Stimulated activated CD4-positive, alpha-beta T cell treated with anti-CD3 and anti-CD28 coated beads, Interleukin-2, amount 100 ng/mL, for 24 hours (primary cell): ENCODE measurements at regions not wholly inside any gene's neighbourhood (a gene's known extent, or its start where the extent isn't known, plus 50 kb on each side); places are given as distances from the start of the nearest gene placed in this dataset.
"Not testable (repeated sequence)": the region's sequence is repeated elsewhere in the genome, so short reads cannot be mapped to it uniquely, and the experiment has no call there.

ENCODE experiments used
- DNase-seq, 2 donors: peaks; one replicate each; pipeline ENCODE4 v3.0.0-alpha.2; 2020

DNA sequence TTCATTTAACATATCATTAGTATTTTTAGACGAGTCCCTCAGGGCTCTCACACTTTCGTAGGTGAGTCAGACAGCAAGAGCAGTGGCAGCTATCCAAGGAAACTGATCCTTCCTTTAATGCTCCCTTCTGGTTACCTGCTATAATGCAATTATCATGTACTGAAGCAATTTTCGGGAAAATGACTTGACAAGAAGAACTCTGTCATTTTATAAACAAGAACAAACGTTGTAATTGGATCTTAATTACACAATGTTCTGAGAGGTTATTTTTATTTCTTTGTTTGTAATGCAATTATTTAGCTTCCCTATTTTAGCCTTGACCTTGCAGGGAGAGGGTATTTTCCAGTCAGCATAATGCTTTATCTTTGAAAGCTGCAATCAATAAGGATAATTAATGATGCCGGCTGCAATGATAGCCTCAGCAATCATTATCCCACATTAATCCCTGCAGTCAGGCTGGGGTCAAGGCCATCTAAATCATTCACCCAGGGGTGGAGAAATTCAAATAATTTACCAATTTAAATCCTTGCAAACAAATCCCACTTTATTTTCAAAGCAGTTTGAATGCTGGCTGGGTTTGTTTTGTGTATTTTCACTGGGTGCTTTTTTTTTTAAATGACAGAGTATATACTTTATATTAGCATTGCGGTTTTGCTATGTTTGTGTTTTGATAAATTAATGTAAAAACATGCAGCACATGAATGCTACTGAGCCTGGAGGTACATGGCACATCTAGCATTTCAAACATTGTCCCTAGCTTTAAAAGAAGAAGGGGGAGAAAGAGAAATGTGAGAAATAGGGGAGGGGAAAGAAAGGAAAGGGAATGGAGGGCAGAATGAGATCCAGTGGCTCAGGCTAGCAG lies 249.9 kb downstream of the SHOX2 start:
- no peak for DNase-seq

DNA sequence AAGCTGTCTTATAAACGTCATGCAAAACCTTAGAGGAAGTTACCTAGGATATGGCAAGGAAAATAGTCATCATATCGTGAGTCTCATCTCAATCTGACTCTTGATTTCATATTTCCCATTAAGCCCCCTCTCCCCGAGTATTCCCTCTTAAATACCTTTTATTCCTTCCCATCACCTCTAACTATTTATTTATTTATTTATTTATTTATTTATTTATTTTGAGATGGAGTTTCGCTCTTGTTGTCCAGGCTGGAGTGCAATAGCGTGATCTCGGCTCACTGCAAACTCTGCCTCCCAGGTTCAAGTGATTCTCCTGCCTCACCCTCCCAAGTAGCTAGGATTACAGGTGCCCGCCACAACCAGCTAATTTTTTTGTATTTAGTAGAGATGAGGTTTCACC lies 260.4 kb downstream of the SHOX2 start:
- DNase-seq: not testable (repeated sequence)

DNA sequence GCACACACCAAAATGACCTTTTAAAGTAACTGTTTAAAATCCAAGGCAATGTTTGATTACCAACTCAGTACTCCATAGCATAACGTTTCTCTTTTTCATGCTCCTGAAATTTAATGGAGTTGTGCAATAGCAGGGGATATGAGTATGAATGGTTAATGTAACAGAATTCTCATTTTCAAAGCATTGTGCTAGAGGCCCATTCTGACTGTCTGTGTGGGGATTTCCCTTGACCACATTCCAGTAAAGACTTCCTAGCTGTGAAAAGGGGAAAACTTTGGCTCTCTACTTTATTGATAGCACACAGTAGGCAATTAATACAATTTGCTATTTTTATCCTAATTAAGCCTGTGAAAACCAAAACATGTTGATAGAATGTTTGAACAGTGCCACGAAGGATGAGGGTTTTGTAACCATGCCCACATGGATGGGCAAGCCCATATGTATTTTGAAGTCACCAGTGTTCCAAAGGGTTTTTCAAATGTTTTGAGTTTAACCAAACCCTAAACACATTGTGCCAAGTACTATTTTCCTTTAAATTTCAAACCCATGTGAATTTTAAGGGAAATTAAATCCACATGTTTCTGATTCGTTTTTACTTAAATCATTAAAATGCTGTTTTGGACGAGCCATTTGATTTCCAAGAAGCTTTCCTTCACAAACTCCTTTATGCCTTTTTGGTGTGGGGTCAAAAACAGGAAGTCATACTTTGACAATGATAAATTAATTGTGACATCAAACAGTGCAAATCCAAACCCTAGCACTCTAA lies 261.2 kb downstream of the SHOX2 start:
- DNase-seq: no peak

DNA sequence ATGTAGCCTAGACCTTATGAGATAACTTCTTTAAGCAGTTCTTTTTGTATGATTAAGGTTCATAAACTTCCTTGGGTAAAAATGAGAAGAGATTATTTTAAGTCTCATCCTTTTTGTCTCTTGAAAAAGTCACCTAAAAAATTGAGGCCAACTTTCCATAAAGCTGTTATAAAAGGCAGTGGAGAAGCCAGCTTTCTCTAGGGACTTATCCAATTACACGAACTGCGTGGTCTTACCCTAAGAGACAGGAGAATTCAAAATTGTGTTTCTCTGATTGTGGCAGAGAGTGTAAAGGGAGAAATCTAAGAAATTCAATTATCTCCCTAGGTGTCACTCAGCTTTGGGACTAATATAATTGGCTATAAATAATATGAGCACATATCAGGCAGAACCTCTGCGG lies 262.0 kb downstream of the SHOX2 start:
- no peak for DNase-seq

DNA sequence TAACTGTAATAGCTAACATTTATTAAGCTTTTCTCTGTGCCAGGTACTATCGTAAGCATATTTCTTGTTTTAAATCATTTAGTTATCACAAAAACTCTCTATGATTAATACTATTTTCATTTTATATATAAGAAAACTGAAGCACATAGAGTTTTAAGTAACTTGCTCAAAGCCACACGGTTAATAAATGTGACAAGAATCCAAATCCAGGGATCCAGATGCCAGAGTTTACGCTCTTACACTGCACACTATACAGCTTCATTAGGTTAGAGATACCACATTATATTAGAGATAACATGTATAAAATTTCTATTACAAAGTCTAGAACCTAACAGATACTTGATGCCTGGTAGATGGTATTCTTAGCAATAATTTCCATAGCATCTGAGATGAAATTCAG lies 265.2 kb downstream of the SHOX2 start:
- no peak for DNase-seq

DNA sequence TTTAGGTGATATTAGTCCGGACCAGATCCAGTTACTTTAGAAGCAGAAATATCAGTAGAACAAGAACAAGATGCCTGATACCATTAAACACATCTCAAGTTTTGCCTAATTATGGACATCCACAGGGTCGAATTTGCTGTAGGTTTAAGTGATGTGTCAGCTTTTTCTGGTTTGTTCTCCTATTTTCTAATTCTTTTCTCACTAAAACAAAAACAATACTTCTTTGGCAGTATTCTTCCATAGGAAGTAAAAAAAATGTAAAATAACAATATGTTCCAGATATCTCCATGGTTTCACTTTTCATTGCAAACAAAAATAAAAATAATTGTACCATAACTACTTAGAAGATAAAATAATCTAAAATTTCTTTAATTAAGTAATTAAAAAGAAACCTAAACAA lies 265.7 kb downstream of the SHOX2 start:
- DNase-seq: no peak

DNA sequence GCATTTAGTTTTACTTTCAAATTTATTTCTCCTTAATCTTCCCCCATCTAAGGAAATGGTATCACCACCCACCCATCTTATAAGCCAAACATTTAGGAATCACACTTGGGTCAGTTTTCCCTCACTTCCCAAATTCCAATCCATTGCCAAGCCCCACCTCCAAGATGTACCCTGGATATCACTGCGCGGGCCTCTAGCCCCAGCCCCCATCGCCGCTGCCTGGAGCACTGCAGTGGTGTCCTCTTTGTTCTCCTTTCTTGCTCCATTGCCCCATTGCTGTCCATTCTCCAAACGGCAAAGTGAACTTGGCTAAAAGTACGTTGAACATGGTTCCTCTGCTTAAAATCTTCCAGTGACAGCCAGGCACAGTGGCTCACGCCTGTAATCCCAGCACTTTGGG lies 267.8 kb downstream of the SHOX2 start:
- no peak for DNase-seq

DNA sequence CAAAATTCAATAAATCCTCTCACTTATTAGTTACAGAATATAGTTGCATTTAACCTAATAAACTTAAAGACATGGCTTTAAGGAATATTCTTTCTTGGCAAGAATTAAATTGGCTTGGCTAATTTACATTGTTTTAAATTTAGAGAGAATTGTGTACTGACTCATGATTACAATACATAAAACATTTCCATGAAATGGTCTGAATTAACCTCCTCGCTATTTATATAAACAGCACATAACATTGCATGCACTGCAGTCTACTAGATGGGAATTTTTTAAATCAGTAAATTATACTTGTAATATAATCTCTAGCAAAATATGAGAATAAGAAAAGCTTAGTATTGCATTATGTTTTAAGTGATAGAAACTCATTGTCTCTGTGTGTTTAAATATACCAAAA lies 268.9 kb downstream of the SHOX2 start:
- no peak for DNase-seq

DNA sequence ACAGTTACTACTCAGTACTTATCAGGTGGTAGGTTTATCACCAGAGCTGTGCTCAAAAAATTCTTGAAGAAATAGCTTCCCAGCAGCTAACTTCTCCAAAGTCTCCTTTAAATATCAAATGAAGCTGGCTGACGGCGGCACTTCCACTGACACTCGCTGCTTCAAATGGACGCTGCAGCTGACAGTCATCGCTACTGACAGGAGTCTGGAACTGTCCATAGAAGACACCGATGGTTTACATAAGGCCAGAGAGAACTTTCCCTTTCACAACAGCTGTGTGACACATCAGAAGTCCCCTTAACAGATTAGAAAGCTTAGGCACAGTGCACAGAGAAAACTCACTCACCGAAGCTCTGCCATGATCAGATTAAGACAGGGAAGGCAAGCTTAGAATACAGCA lies 270.2 kb downstream of the SHOX2 start:
- no peak for DNase-seq

DNA sequence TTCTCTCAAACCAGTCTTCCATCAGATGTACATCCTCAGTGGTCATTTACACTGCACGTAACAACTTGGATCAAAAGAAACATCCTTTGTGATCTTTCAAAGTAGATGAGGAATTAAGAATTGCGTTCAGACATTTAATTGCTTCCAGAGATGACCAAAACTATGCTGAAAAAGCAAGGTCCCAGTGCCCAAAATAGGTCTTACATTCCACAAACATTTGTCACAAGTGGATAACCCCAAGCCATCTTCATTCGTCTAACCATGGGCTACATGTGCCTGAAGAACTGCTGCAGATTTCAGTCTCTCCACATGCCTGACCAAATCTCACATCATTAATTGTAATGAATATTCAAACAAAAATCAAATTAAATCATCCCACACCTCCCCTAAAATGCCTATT lies 273.6 kb downstream of the SHOX2 start:
- DNase-seq: no peak

DNA sequence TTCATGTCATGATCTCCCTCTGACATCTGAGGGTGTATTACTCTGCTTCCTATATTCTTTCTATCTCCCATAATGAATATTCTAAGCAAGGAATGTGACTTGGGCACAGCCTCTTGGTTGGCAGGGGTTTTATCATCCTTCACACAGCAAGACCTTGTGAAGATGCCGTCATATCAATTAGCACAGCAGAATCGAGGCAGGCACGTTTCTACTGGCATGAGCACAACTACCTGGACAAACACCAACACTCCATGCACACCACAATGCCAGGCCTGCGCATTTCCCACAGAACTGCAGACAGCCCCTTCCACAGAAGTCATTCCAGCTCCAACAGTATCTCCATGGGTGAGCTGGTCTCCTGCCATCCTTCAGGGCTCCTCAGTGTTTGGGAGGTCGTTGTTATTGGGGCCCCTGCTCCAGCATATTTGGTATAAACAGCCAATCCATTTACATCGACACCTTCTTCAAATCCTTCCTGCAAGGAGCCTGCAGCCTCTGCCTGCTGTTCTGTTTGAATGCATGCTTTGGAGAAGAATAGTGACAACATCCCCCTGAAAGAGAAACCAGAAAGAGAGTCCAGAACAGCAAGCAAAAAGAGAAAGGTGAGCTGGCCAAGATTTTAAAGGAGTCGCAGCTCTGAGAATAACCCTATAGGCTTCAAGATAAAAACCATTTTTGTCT lies 275.5 kb downstream of the SHOX2 start:
- DNase-seq: no peak

DNA sequence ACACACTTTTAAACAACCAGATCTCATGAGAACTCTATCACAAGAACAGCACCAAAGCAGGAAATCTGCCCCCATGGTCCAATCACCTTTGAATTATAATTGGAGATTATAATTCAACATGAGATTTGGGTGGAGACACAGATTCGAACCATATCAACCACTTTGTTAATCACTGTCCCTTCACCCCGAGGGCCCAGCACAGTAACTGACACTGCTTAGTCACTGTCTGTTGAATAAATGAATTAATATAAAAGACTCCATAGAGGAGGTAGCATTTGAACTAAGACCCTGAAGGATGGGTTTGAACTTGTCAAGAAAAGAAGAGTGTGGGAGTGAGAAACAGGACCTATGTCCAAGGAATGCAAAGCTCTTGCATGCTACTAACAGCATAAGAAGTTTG lies 276.4 kb downstream of the SHOX2 start:
- DNase-seq: no peak

DNA sequence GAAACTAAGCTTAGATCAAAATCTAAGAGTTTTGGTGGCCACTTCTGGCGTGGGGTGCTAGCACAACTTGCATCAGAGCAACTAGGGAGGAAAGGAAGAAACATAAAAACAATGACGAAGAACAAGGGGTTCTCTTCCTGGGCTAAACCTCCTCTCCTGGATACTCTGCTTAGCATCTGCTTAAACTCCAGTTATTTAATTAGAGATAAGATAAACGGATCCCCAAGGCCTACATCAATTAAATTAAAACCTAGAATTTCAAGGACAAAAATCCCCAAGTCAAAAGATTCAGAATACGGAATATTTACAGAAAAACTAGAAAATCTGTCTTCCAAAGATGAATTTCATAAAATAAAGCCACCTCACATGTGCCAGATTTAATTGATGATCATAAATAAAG lies 281.9 kb downstream of the SHOX2 start:
- DNase-seq: no peak

DNA sequence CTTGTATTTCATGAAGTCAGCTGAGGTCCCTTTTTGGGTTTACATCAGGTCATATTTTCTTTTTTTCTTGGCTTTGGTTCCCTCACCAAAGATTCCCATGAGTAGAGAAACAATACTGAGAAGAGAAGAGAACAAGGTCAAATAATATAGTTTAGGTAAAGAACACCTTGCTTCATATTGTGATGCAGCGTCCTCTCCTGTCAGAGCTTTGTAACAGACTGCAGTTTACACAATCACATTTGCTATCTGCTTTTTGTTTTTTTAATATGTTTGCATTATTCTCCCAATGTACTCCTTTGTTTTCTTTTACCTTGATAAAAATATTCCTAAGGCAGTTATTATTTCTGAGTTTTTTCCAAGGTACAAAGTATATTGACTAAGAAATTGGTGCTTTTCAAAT lies 283.2 kb downstream of the SHOX2 start:
- no peak for DNase-seq

DNA sequence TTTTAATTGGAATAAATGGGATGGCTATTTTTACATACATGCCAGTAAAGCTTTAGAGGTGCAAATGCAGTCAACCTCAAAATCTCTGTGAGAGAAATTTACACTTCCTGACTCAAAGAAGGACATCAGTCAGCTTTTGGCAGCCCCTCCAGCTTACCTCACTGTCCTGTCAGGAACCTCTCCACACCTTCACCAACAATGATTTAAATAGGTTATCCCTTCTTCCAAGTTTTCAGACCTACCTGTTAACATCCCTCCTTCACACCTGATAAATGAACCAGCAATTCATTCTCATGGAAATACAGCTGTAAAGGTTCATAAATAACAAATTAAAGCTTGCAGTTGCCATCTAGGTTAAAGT lies 286.1 kb downstream of the SHOX2 start:
- DNase-seq: no peak

DNA sequence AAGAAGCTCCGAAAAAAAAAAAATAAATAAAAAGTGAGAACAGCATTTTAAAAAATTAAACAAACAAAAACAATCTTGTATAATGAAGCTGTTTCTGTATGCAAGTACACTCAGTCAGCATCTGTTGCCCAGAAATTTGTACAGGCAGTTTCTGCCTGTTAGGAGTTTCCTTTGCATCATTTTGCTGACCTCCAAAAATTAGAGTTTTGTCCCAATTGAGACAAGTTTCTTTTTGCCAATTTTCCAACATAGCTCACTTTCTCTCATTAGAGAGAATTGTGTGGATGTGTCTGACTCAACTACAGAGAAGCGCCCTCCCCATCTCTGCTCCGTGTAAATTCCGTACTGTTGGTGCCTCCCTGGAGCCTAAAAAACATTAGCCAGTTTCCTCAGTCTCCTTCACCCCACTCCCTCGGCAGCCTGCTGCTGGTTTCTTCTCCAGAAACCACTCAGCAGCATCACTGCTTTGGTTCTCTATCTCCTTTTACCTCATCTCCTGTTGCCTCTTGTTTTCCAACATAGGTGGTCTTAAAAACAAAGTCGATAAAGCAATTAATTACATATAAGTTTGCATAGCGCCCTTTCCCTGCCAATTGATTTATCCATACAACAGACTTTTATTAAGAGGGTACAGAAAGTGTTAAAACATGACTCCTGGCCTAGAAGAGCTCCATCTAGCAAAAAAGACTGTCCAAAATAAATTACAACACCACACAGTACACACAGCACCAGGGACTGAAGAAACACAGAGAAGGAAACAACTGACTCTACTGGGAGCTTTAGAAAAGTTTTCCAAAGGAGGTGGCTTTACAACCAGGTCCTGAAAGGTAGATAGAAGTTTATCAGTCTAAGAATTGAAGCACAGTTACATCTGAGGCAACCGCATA lies 286.7 kb downstream of the SHOX2 start:
- no peak for DNase-seq

DNA sequence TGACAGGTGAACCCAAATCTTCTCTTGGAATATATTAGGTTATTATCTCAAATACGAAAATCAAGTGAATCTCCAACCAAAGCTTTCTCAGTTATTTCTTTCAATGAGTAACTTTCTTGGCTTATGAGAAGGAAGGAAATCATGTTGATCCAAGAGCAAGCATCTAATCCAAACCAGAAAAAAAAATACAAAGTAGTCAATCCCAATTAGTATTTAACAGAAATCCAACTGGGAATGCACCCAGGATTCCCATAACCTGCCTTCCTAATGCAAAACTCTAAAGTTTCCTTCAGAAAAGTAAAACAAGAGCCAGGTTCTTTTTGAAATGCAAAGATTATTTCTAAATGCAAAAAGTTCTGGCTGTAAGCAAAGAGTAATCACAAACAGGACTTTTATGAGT lies 289.3 kb downstream of the SHOX2 start:
- DNase-seq: no peak

DNA sequence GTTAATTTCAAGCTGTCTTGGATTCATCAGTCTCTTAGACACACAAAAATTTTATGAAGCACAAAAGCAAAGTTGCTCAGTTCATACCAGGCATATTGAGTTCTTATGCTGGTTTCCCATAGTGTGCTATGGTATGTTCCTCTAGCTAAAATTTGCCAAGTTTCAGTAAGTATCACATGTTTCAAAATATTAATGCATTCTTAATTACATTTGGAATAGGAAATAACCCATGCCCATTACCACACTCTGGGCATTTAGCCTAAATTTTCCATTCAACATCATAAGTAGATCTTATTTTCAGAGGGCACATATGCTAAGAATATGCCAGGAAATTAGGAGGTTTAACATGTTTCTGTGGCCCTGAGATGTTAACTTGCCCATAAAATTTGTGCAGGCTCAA lies 289.9 kb downstream of the SHOX2 start:
- no peak for DNase-seq

DNA sequence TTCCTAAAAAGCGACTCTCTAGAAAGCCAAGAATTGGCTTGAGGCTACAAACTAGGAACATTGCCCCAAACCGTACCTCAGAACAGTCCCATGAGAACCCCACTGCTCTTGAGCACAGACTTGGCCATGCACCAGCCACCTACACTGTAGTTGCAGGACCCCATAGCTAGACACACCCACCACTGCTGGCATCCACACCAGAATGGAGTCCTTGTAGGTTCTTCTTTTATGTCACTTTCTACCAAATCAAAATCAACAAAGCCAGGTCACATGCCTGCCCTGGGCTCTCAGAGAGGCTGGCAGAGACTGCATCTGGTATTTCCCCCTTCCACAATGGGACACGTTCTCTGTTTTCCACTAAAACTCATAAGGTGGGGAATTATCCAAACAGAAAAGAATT lies 290.5 kb downstream of the SHOX2 start:
- no peak for DNase-seq

DNA sequence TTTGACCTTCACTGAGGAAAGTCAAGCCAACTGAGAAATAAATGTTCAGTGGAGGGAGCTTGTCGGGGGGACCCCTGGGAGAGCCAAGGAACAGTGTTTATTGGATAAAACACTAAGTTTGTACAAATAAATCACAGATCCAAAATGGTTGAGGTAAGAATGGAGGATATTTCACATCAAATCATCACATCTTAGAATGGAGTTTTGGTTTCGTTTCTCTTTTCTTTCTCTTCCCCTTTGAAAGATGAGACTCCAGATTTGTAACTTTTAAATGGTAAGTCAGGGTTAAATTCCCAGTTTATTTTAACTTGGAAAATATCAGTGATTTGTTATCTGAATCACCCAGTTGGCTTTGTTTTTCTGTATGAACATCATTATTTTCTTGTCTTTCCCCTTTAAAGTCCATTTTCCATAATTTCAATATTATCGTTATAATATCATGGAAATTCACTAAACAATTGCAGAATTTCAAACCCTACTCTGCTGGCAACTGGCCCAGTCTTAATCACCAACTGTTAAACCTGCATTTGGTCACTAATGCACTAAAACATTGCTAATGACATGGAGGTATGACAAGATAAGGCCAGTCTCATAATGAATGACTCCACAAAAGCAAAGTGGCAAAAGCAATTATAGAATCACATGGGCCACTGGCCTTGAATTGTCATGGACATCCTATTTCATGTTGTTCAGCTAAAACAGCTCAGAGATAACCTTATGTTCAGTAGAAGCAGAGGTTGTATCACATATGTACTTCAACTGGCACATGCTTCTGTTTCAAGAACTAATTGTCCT lies 295.1 kb downstream of the SHOX2 start:
- DNase-seq: no peak

DNA sequence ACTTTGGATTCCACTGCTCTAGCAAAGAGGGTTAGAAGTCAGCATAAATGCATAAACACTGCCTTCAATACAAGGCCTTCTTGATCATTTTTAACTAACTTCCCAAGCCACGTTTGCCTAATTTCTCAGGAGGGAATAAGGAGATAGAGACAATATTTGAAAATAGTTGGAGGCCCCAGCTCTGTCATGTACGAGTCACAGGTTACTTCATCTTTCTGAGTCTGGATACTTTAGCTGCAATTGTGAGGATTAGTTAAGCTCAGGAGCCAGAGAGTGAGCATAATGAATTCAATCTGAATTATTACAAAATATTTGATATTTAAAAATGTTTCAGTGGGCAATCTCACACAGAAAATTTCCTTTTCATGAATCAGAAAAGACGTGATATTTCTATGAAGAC lies 298.9 kb downstream of the SHOX2 start:
- DNase-seq: no peak

DNA sequence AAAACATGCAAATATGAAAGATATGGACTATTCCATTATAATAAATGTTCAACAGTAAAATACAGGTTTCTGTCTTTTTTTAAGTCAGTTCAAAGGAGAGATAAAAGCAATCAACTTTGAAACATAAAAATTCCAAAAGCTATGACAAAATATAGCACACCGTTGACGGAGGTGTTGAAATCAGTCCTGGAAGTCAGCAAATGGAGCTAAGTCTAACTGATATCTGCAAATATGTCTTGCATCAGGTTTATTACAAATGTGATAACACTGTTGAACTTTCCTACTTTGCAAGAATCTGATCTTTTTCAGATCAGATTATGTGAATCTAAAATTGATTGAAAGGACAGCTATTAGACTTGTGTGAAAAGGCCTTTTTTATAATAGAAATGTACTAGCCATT lies 300.7 kb downstream of the SHOX2 start:
- DNase-seq: no peak
